OCI-LY7 (cell line): ENCODE measurements at regions not wholly inside any gene's neighbourhood (a gene's known extent, or its start where the extent isn't known, plus 50 kb on each side); places are given as distances from the start of the nearest gene placed in this dataset.

Source experiments
- EZH2phosphoT487 ChIP-seq: fragments of 200-600 bp; sonication (generic); IDR thresholded peaks from 2 replicates; pipeline ENCODE4 v1.6.1; 2018; ENCODE audit warnings: low read depth, borderline replicate concordance, mild to moderate bottlenecking, mixed run types, antibody characterized with exemption, low read length, moderate library complexity, mixed read lengths
- TF ChIP-seq, protein P1 (sequence below): fragments of 200-600 bp; sonication (generic); conservative IDR thresholded peaks from 2 replicates; pipeline ENCODE4 v1.5.1; 2014; ENCODE audit warnings: mild to moderate bottlenecking, antibody characterized with exemption, low read length, moderate library complexity, mixed read lengths

DNA sequence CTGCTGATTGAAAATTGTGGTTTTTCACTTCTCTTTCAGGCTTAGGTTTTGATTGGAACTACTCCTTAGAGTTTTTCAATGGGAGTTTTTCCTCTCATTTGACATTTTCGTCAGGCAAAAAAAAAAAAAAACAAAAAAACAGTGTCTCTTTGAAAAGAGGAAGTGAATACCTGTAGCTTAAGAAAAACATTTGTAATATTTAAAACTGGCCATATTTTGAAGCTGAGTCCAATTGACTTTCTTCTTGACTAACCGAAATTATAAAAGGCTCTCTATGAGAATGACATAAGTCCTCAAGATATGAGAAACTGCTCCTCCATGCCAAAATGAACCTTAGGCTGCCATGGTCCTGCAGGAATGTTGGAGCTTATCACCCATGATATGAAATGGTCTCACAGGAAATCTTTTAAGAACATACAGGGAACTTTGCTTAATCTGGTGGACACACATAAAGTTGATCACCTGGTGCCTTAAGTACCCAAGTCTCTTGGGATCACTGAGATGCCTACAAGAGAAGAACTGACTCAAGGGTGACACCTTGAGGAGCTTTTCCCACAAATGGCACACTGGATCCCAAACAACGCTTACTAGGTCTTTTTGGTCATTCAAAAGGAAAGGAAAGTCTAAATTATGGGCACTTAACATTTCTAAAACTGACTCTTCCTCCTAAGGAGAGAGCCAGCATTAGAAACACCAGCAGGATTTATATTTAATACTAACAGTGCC lies 263.4 kb downstream of the CDC14C start:
- TF ChIP-seq, protein P1, sequence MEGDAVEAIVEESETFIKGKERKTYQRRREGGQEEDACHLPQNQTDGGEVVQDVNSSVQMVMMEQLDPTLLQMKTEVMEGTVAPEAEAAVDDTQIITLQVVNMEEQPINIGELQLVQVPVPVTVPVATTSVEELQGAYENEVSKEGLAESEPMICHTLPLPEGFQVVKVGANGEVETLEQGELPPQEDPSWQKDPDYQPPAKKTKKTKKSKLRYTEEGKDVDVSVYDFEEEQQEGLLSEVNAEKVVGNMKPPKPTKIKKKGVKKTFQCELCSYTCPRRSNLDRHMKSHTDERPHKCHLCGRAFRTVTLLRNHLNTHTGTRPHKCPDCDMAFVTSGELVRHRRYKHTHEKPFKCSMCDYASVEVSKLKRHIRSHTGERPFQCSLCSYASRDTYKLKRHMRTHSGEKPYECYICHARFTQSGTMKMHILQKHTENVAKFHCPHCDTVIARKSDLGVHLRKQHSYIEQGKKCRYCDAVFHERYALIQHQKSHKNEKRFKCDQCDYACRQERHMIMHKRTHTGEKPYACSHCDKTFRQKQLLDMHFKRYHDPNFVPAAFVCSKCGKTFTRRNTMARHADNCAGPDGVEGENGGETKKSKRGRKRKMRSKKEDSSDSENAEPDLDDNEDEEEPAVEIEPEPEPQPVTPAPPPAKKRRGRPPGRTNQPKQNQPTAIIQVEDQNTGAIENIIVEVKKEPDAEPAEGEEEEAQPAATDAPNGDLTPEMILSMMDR = peak; percentile 77
- TF ChIP-seq EZH2phosphoT487 = no peak
